H1 (cell line): ENCODE measurements at regions not wholly inside any gene's neighbourhood (a gene's known extent, or its start where the extent isn't known, plus 50 kb on each side); places are given as distances from the start of the nearest gene placed in this dataset.

ENCODE experiments used
- CREB1 ChIP-seq: IDR thresholded peaks from 2 replicates; pipeline ENCODE4 v1.6.1; 2012; ENCODE audit warnings: inconsistent platforms
- CTCF ChIP-seq, 3 experiments: IDR thresholded peaks; 1 replicate in 2 of 3; 2 replicates in 1 of 3; pipeline versions ENCODE4 v1.5.1 to v1.6.1; 2011; ENCODE audit warnings: low read length in 3 of 3, mild to moderate bottlenecking in 3 of 3, inconsistent platforms in 2 of 3, low read depth in 1 of 3, moderate library complexity in 1 of 3; ENCODE audit not compliant: insufficient read depth in 1 of 3; ENCODE audit errors: control extremely low read depth in 1 of 3

- no peak for TF ChIP-seq CREB1
- TF ChIP-seq CTCF (IDR thresholded peaks at IDR 0.05; ENCODE audit: control extremely low read depth in 1 of 3, insufficient read depth in 1 of 3, low read depth in 1 of 3, low read length in 3 of 3): no peak
Observed at GRCh38 chr18:45517181-45517741, 98.0 kb upstream of the SLC14A2 start.
